HG03520 (cell line): ENCODE measurements at regions not wholly inside any gene's neighbourhood (a gene's known extent, or its start where the extent isn't known, plus 50 kb on each side); places are given as distances from the start of the nearest gene placed in this dataset.
"Not testable (repeated sequence)": the region's sequence is repeated elsewhere in the genome, so short reads cannot be mapped to it uniquely, and the experiment has no call there.

Source experiments
- ATAC-seq: cut with Tn5 transposase; IDR thresholded peaks from one replicate; pipeline ENCODE4 v1.9.1; 2021; ENCODE audit warnings: mild to moderate bottlenecking, moderate library complexity; ENCODE audit not compliant: unreplicated experiment

DNA sequence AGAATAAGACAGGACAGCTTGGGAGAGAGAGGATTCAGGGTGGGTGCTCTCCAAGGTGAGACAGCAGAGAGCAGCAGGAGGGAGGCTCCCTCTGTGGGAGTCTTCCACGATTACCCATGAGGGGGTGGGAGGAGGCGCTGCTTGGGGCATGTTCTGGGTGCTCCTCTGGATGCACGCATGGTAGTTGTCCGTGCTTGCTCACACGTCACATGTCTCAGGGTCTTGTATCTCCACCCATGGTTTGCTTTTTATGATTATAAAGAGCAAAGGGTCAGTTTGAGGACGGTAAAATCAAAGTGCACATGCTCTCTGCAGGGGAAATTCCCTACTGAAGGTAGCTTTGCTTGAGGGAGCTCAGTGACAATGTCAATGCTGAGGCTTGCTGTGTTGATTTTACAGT is 338.4 kb downstream of the THBS2 start:
- no peak for ATAC-seq

DNA sequence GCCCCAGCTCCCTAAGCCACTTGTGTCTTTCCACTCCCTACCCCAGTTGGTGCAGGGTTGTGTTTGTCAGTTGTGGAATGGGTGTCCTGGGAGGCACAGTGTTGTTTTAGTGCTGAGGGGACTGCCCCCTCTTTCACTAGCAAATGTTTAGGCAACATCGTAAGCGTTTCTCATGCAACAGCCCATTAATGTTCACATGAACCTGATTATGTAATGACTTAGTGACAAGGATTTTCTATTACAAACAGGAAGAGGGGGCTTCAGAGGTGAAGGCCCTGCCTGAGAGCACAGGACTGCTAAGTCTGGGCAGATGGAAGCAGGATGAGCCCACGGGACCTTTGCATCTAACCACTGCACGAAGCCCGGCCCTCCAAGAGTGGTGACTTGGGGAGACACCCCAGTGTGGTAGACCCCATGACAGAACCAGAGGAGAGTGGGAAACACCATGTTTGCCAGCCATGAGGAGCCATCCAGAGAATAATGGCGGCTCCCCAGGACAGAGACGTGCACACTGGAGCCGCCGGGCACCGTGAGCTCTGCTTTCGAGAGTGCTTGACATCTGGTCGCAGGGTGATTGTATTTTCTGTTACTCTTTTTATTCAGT is 339.7 kb downstream of the THBS2 start:
- ATAC-seq: no peak

DNA sequence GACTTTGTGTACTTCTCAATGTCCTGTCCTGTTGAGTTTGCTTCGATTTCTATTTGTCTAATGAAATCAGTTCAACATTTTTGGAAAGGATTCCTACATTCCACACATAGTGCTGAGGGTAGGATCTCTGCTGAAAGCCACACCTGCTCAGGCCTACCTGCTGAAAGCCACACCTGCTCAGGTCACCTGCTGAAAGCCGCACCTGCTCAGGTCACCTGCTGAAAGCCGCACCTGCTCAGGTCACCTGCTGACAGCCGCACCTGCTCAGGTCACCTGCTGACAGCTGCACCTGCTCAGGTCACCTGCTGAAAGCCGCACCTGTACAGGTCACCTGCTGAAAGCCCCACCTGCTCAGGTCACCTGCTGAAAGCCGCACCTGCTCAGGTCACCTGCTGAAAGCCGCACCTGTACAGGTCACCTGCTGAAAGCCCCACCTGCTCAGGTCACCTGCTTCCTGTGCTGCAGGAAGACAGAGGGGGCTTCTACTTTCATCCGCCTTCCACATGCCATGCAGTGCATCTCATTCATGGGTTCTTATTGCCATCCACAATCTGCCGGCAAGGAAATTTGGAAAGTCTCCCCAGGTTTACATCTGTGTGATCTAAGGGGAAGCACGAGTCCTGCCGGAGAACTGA is 340.3 kb downstream of the THBS2 start:
- not testable (repeated sequence) for ATAC-seq

DNA sequence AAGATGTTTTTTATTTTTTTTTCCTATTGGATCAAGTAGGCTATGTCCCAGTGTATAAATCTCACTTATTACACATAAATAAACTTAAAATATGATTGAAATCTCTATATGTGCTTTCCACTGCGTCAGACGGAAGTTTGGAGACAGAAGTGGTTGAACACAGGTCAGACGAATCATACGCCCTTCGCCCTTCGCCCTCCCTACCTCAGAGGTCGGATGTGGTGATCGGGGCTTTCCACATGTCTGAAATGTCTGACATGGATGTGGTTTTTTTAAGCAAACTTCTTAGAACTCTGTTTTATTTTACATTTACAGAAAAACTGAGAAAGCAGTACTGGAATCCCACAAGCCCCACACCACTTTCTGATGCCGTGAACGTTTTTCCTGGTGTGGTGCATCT is 344.4 kb downstream of the THBS2 start:
- ATAC-seq: no peak

DNA sequence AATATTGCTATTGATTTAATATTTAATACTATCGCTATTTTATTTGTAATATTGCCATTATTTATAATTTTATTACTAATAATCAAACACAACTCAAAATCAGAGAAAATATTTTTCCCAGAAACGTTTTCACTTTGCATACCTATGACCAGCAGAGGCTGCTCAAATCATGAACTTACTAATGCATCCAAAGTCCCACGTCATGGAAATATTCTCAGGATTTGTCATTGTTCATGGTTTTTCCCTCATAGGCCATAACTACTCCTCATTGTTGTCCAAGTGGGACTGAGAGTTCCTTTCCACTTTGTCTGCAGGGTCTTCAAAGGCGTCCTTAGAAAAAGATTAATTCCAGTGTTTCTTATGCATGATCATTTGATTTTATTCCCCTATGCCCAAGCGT is 344.8 kb downstream of the THBS2 start:
- no peak for ATAC-seq

DNA sequence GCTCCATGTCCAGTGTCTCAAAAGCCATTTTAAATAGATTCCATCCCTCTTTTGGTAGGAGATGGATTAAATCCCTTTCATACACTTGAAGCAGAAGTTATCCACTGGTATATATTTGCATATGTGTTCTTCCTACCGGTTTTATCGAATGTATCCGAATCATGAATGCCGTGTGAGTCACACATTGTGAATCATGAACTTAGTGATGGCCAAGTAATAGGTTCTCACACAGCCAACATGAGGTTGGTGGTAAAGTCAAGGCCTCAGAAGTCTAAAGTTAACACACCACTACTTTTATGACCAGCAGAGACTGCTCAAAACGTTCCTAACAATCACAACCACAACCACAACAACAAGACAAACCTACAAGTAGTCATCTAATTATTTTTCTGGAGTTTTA is 345.5 kb downstream of the THBS2 start:
- ATAC-seq: no peak

DNA sequence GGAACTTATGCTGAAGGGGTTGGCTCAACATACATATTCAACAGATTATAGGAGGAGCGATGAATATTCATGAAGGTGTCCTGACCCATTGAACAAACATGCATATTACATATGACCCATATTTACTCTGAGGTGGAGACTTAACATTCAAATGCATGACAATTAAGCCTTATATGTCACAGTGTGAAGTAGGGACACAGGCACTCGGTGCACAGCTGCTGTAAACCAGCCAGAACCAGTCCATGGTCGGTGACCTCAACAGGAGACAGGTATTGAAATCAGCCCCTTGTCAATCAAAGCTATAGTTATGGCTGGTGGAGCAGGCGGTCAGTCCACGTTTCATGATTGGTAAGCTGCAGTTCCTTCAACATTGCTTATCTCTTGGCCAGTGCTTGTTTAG is 347.3 kb downstream of the THBS2 start:
- no peak for ATAC-seq

DNA sequence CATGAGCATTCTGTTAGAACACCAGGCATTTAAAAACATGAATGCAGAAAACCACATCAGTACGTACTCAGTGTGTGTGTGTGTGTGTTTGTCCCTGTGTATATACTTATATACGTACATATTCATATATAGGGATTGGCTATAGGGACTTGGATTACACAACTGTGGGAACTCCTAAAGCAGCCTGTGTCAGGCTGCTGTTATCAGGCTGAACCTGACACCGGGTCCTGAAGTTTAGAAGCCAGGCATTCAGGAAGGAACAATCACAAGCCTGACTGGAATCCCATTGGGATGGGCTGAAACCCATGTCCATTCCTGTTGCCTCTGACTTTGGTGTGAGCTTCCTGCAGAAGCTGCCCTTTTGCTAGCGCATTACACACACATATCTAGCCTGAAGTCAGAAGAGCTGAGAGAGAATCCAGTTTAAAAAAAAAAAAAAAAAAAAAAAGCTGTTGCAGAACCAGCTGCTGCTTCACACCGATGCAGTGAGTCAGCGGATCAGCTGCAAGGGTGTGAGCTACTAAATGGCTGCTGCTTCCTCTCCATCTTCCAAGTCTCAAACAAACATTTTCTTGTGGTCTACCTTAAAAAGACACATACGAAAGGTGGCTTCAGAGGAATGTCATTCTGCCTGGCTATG is 348.1 kb downstream of the THBS2 start:
- ATAC-seq: no peak

DNA sequence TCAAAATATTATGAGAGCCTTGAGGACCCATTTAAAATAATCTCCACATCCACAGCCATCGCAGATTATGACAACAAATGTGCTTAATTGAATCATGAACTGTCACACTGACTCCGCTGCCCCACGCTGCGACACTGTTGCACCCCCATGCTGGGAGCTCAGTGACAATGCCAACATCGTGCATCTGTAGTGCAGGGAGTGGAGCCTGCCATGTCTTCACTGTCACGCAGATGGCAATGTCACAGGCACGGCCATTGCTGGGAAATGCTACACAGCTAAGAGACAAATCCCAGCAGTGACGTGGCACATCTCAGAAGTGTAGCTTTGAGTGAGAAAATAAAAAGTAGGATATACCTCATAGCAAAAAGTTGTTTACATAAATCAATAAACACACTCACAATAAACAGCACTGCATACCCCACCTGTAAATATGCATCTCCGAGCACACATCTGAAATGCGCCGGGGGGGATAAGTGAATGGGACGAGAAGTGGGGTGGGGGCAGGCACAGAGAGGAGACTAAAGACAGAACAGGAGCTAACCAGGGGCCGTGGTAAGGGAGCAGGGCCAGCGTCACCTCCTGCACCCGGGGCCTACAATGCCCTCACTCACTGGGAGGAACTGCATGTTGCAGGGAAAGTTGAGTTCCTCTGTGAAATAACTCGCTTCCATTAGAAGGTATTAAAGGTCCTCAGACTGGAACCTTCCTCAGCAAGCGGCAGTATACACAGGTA is 349.9 kb downstream of the THBS2 start:
- ATAC-seq: no peak

DNA sequence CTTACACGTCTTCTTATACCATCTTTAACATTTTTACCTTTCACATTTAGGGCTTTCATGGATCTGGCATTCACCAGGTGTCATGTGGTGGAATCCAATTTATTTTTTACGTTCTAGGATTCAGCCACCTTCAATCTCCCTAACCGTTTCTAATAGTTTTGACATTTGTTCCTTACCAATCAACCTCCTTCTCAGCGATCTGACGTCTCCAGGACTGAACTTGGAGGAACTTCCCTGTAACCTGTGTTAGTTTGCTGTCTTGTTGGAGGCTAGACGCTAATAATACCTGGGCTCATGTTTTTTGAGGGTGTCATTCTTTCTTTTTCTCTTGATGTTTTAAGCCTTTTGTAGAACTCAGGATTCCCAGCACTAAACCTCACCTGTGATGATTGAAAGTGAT is 351.6 kb downstream of the THBS2 start:
- ATAC-seq: no peak

DNA sequence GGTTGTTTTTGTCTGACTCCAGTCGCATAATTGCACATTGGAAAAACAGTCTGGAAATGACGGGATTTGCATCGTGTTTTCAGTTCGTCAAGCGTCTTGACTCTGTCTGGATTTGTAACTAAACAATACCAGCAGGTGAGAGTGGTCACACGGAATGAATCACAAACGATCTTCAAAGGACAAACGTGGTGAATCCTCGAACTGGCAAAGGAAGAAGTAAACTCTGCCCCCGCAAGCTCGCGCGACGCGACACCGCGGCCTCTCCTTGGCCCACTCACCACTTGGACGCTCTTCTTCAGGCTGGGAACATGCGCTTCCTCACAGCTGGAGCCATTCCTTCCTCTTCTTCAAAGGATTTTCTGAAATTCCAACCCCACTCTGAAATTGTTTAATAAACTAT is 352.6 kb downstream of the THBS2 start:
- ATAC-seq: no peak

DNA sequence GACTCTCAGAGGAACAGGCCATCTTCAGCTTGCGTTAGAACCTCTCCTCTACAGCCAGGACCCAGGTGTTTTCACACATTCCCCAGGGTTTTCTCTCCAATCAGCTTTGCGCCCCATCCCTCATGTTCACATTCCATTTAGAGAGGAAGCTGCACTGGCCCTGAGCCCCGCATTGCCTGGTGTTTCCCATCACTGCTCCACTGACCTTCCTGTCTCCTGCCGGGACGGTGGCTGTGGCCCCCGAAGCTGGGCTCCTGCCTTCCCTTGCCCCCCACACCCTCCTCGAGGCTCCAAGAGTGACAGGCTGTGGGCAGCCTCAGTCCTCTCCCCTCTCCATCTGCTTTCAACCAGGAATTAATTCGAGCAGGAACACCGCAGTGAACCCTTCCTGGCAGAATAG is 357.3 kb downstream of the THBS2 start:
- no peak for ATAC-seq

DNA sequence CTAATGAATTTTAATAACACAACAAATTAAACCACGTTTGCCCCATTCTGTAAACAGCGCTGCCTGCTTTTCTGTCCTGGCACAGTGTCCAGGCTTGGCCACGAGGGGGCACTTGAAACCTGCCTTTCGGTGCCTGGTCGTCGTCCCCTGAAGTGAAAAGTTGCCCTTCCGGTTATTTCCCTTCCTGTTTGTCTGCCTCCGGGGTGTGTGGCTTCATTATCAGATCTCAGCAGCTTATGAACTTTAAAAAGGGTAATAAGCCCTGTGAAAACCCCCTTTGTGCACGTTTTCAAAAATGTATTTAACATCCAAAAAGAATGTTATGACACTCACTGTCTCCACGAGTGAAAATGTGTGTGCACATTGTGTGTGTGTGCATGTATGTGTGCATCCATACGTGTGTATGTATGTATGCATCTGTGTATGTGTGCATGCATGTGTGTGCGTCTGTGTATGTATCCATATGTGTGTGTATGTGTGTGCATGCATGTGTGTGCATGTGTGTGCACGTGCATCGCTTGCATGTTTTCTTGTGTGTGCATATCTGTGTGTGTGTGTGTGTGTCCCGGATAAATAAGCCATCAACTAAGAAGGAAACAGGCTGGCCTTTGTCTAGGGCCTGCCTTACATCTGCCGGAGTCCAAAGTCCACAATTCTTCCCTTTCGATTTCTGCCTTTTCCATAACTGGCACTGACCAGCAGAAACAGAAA is 358.4 kb downstream of the THBS2 start:
- peak; percentile 97 for ATAC-seq

DNA sequence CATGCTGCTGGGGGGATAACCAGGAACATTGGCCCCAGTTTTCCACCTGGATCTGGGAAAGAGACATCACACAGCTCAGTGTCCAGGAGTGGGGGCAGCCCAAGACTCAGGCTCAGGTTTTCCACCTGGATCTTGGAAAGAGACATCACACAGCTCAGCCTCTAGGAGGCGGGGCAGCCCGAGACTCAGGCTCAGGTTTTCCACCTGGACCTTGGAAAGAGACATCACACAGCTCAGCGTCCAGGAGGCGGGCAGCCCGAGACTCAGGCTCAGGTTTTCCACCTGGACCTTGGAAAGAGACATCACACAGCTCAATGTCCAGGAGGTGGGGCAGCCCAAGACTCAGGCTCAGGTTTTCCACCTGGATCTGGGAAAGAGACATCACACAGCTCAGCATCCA is 361.6 kb downstream of the THBS2 start:
- ATAC-seq: no peak

DNA sequence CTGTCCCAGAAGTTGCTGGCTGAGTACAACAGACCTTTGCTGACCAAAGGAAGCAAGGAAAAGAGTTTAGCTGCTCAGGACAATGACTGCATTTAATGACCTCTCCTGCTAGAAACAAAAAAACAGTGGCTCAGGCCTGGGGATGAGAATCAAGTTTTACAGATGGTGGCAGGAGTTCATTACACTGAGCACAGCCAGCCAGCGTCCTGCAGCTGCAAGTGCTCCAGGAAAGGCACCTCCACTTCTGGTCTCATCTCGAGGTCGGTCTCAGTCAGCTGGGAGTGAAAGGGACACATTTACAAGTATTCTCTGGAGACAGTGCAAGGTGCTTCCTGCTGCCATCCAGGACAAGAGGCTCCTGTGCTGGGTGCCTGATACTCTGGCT is 362.7 kb downstream of the THBS2 start:
- ATAC-seq: no peak

DNA sequence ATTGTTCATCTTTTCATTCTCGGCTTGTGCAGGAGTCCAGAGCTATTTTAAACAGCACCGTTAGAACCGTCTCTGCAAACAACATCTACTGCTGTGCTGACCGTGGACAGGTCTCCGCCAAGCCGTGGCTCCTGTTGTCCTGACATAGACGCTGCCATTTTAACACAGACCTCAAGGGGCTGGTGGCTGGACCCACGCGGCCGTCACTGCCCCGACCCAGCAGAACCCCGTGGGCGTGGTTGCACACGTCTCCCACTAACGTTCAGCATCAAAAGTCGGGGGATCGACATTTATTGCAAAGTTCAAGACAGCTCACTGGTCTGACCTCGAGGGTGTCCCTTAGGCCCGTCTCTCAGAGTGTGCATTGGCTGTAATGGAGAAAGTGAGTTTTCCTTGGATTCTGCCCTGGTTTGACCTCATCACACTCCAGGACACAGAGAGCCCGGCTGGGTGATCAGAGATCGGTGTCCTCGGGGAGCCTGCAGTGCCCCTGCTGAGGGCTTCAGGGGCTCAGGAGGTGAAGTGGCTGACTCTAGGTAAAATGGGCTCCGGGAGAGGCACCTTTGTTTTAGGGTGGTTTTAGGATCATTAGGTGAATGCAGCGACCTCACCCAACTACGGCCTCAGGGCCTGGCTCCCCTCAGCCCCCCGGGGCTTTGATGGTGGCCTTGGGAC is 363.2 kb downstream of the THBS2 start:
- ATAC-seq: no peak

DNA sequence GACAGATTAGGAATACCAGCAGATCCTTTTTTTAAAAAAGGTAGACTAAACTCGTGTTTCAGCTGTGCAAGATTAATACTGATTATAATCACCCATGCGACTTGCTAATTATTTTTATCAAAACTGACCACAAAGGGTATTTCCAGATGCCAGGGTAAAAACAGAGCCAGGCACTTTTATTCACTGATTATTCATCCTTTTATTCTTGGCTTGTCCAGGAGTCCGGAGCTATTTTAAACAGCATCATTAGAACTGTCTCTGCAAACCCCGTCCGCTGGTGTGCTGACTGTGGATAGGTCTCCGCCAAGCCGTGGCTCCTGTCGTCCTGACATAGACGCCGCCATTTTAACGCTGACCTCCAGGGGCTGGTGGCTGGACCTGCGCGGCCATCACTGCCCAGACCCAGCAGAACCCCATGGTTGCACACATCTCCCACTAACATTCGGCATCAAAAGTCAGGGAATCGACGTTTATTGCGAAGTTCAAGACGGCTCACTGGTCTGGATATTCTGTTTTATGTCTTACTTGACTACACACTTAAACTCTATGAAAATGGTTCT is 364.8 kb downstream of the THBS2 start:
- ATAC-seq: no peak

DNA sequence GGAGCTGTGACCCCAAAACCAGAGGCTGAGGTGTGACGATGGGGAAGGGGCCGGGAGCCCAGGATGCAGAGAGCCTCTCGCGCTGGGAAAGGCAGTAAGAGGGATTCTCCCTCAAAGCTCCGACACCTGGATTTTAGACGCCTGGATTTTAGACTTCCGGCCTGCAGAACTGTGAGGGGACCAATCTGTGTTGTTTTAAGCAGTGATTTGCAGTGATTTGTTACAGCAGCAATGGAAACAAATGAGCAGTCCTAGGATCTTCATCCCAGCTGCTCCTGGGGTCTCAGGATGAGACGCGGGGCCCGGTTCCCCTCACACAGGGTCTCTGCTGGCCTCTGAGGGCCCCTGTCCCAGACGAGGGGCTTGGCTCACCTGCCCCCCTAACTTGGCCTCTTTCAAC is 365.5 kb downstream of the THBS2 start:
- ATAC-seq: no peak

DNA sequence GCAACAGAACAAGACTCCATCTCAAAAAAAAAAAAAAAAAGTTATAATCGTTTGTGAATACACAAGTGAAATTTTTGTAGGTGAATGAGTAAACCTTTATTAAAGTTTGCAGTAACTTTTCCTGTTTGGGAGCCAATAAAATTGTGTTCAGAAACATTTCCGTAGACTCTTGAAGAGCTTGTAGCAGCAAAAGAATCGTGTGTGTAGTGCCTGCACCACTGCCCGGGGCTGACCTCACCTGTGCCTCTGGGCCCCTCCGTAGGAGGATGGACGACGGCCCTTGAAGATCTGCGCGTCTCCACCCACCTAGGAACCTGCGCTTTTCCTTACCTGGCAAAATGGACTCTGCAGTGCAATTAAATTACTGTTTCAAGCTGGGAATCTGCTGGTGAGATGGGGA is 366.0 kb downstream of the THBS2 start:
- ATAC-seq: no peak

DNA sequence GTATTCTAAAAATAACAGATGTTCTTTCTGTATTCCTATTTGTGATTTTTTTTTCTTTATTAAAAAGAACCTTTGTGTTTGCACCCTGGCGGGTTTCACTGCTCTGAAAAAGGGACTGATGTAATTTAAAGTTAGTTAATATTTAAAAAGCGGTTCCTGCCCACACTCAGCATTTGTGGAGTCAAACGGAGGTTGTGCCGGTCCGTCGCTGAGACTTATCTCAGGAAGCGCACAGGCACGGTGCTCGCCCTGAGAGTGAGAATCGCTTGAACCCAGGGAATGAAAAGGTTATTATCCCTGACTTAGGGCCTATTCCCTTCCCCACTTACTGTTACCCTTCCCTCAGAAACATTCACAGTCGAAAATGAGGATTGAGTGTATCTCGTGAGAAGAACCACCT is 366.7 kb downstream of the THBS2 start:
- ATAC-seq: no peak
